HepG2 (cell line): ENCODE measurements at regions not wholly inside any gene's neighbourhood (a gene's known extent, or its start where the extent isn't known, plus 50 kb on each side); places are given as distances from the start of the nearest gene placed in this dataset.

ENCODE experiments used
- ATAC-seq: fragments of 200-7000 bp; cut with Tn5 transposase; 3 replicates; pipeline ENCODE4 v1.9.1; 2020; ENCODE audit warnings: mild to moderate bottlenecking, moderate library complexity
- BruUV-seq: library from RNA; stranded (reverse); fragments of 400-500 nt; replicated peaks from 2 replicates; lab custom pipeline; 2021; lab: Mats Ljungman, UMichigan
- CTCF ChIA-PET: fragments of 300-600 bp; formaldehyde crosslinking; extraction: SDS; loops from one replicate; lab custom pipeline; 2021; ENCODE audit warnings: low total read pairs, inconsistent platforms, low intra/inter-chr PET ratio; lab: Yijun Ruan, JAX
- POLR2A ChIA-PET: fragments of 350-600 bp; sonication (Branson Sonifier 250); formaldehyde crosslinking; loops from one replicate; lab custom pipeline; 2020; ENCODE audit warnings: antibody characterized with exemption, inconsistent platforms; lab: Yijun Ruan, JAX
- DNase-seq: peaks from one replicate; pipeline ENCODE4 v3.0.0-alpha.2; 2015; ENCODE audit warnings: low spot score
- FAIRE-seq: peaks from 3 replicates; lab custom pipeline; 2011; peaks lifted over from hg19 to GRCh38; lab: Jason Lieb, UNC
- H2AFZ ChIP-seq: one replicate; pipeline ENCODE4 v1.6.1; 2011; ENCODE audit warnings: low read length, inconsistent platforms
- H3K27ac ChIP-seq: fragments of 300-600 bp; 3 replicates; pipeline ENCODE4 v1.8.0; 2011; ENCODE audit warnings: mixed run types, mild to moderate bottlenecking, mixed read lengths, low read length, inconsistent platforms; ENCODE audit not compliant: insufficient read depth; ENCODE audit errors: extremely low read length
- H3K27me3 ChIP-seq, 2 experiments: fragments of 200-600 bp in 1 of 2; 2 replicates in 1 of 2; 3 replicates in 1 of 2; pipeline versions ENCODE4 v1.6.0 to v1.8.0; 2011; ENCODE audit warnings: low read length in 2 of 2, mild to moderate bottlenecking in 2 of 2, moderate library complexity in 2 of 2, inconsistent platforms in 1 of 2; ENCODE audit not compliant: insufficient read depth in 2 of 2, control insufficient read depth in 1 of 2
- H3K36me3 ChIP-seq, 2 experiments: fragments of 200-600 bp in 1 of 2; replicated peaks in 1 of 2; 2 replicates in 1 of 2; 3 replicates in 1 of 2; pipeline versions ENCODE4 v1.5.1 to v1.8.0; 2011; ENCODE audit warnings: low read length in 2 of 2, inconsistent platforms in 1 of 2; ENCODE audit not compliant: insufficient read depth in 2 of 2, control insufficient read depth in 1 of 2
- H3K4me1 ChIP-seq: 2 replicates; pipeline ENCODE4 v1.5.1; 2012; ENCODE audit warnings: low read length, inconsistent platforms; ENCODE audit not compliant: insufficient read depth
- H3K4me2 ChIP-seq: 2 replicates; pipeline ENCODE4 v1.6.0; 2011; ENCODE audit warnings: low read depth, low read length, inconsistent platforms
- H3K4me3 ChIP-seq, 3 experiments: fragments of 200-600 bp in 1 of 3; sonication (generic), shearing (Covaris generic) in 1 of 3; replicated peaks in 1 of 3; 2 replicates each; pipeline ENCODE4 v1.5.1; 2011 to 2016; ENCODE audit warnings: low read length in 3 of 3, inconsistent platforms in 2 of 3, low read depth in 2 of 3, mild to moderate bottlenecking in 2 of 3, control low read depth in 1 of 3, mixed read lengths in 1 of 3; ENCODE audit not compliant: insufficient read depth in 1 of 3
- H3K79me2 ChIP-seq: one replicate; pipeline ENCODE4 v1.6.1; 2011; ENCODE audit warnings: low read length, inconsistent platforms; ENCODE audit not compliant: insufficient read depth
- H3K9ac ChIP-seq: 2 replicates; pipeline ENCODE4 v1.6.0; 2011; ENCODE audit warnings: mild to moderate bottlenecking, low read depth, low read length, inconsistent platforms; ENCODE audit not compliant: insufficient read depth
- H3K9me3 ChIP-seq: 2 replicates; pipeline ENCODE4 v1.5.1; 2012; ENCODE audit warnings: mild to moderate bottlenecking, low read length
- H4K20me1 ChIP-seq: 2 replicates; pipeline ENCODE4 v1.6.0; 2011; ENCODE audit warnings: inconsistent platforms, mild to moderate bottlenecking, low read length, moderate library complexity; ENCODE audit not compliant: insufficient read depth
- FOXK1 ChIP-seq: sonication (generic); formaldehyde crosslinking; IDR thresholded peaks from 2 replicates; pipeline ENCODE4 v1.4.0; 2020; ENCODE audit warnings: low read depth, missing genetic modification reagents, borderline replicate concordance
- ISX ChIP-seq: sonication (generic); formaldehyde crosslinking; conservative IDR thresholded peaks from 2 replicates; pipeline ENCODE4 v1.5.0; 2020; ENCODE audit warnings: missing genetic modification reagents
- ZNF704 ChIP-seq: sonication (generic); formaldehyde crosslinking; IDR thresholded peaks from 2 replicates; pipeline ENCODE4 v1.8.1; 2023; ENCODE audit warnings: mild to moderate bottlenecking, inconsistent platforms, moderate library complexity, missing genetic modification reagents, borderline replicate concordance
- in situ Hi-C: cut with HindIII; loops from 2 replicates; pipeline ENCODE4 v1.10.0; 2017; ENCODE audit warnings: low pct_unique_long_range_greater_than_20kb; ENCODE audit not compliant: extremely low pct_ligation_motif_present
- intact Hi-C: fragments of 100-400 bp; cut with micrococcal nuclease; formaldehyde crosslinking; loops from one replicate; pipeline ENCODE4 v1.10.0; 2022; ENCODE audit not compliant: unreplicated experiment
- TF ChIP-seq, protein P1 (sequence below): sonication (generic); formaldehyde crosslinking; IDR thresholded peaks from 2 replicates; pipeline ENCODE4 v1.4.0; 2020; ENCODE audit warnings: missing genetic modification reagents

DNA sequence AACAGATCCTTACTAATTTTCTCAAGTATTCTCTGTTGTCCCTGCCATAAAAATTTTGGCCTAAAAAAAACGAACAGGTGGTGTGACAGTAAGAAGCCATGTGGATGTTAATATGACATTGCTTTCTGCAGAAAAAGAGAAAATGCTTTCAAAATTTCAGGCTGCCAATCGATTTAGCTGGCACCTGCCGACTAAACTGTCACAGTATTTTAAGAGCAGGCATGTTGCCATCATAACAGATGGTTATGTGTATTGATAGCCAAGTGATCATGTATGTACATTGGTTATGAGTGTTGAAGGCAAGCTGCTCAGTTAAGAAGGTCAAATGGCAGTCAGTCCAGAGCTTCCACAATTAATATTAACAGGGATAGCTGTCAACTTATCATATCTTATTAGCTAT lies 1017.0 kb downstream of the MRPL39 start (continued):
- TF ChIP-seq, protein P1, sequence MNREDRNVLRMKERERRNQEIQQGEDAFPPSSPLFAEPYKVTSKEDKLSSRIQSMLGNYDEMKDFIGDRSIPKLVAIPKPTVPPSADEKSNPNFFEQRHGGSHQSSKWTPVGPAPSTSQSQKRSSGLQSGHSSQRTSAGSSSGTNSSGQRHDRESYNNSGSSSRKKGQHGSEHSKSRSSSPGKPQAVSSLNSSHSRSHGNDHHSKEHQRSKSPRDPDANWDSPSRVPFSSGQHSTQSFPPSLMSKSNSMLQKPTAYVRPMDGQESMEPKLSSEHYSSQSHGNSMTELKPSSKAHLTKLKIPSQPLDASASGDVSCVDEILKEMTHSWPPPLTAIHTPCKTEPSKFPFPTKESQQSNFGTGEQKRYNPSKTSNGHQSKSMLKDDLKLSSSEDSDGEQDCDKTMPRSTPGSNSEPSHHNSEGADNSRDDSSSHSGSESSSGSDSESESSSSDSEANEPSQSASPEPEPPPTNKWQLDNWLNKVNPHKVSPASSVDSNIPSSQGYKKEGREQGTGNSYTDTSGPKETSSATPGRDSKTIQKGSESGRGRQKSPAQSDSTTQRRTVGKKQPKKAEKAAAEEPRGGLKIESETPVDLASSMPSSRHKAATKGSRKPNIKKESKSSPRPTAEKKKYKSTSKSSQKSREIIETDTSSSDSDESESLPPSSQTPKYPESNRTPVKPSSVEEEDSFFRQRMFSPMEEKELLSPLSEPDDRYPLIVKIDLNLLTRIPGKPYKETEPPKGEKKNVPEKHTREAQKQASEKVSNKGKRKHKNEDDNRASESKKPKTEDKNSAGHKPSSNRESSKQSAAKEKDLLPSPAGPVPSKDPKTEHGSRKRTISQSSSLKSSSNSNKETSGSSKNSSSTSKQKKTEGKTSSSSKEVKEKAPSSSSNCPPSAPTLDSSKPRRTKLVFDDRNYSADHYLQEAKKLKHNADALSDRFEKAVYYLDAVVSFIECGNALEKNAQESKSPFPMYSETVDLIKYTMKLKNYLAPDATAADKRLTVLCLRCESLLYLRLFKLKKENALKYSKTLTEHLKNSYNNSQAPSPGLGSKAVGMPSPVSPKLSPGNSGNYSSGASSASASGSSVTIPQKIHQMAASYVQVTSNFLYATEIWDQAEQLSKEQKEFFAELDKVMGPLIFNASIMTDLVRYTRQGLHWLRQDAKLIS (CRISPR knock-in tag), result no peak
- TF ChIP-seq FOXK1 (CRISPR knock-in tag), result no peak
- TF ChIP-seq ZNF704 (CRISPR knock-in tag), result no peak

GRCh38 chr21:24583473-24583872 lies 1023.8 kb downstream of the MRPL39 start:
- H3K4me3 ChIP-seq, result no peak overlapping the region
- H3K4me1 ChIP-seq, result no peaks in the 10 kb centered on the region
- ATAC-seq, result no peak
- intact Hi-C loops (no loop called here), in situ Hi-C loops (no loop called here)
- no peak overlapping the region for H3K4me2 ChIP-seq
- no peaks in the 10 kb centered on the region for H3K79me2 ChIP-seq
- H3K36me3 ChIP-seq, result no peaks in the 10 kb centered on the region
- no peak overlapping the region for H2AFZ ChIP-seq
- ChIA-PET POLR2A (no interaction called here), CTCF (no interaction called here)
- no peak for TF ChIP-seq ISX
- no TSS peak for BruUV-seq
- no peak for DNase-seq
- no peaks in the 10 kb centered on the region for H3K27me3 ChIP-seq
- H3K27ac ChIP-seq, result no peak overlapping the region
- no peaks in the 10 kb centered on the region for H4K20me1 ChIP-seq
- peaks cover 75% of the 10 kb centered on the region for H3K9me3 ChIP-seq
- FAIRE-seq, result no peak
- no peak overlapping the region for H3K9ac ChIP-seq
